Esophagus muscularis mucosa (tissue), 4 donors: ENCODE measurements at regions not wholly inside any gene's neighbourhood (a gene's known extent, or its start where the extent isn't known, plus 50 kb on each side); places are given as distances from the start of the nearest gene placed in this dataset.
"Not testable (repeated sequence)": the region's sequence is repeated elsewhere in the genome, so short reads cannot be mapped to it uniquely, and the experiment has no call there.

Experiments used
- DNase-seq: peaks from one replicate; pipeline ENCODE4 v3.0.0-alpha.2; 2017; ENCODE audit errors: extremely low spot score
- H3K27ac ChIP-seq, 4 donors: fragments of 200-600 bp; sonication (generic); replicated peaks in 1 of 4; 1 replicate in 3 of 4; 2 replicates in 1 of 4; pipeline ENCODE4 v1.5.1; 2016 to 2019; ENCODE audit warnings: mild to moderate bottlenecking in 1 of 4
- H3K27me3 ChIP-seq, 4 donors: fragments of 200-600 bp; sonication (generic); one replicate each; pipeline versions ENCODE4 v1.5.1 to v1.6.0; 2016 to 2019
- H3K36me3 ChIP-seq, 4 donors: fragments of 200-600 bp; sonication (generic); one replicate each; pipeline ENCODE4 v1.5.1; 2016 to 2019
- H3K4me1 ChIP-seq, 4 donors: fragments of 200-600 bp; sonication (generic); one replicate each; pipeline ENCODE4 v1.5.1; 2016 to 2019
- H3K4me3 ChIP-seq, 4 donors: fragments of 200-600 bp; sonication (generic); 1 replicate in 2 of 4; 2 replicates in 2 of 4; pipeline ENCODE4 v1.5.1; 2016 to 2019; ENCODE audit warnings: mild to moderate bottlenecking in 4 of 4, moderate library complexity in 1 of 4
- H3K9me3 ChIP-seq, 4 donors: fragments of 200-600 bp; sonication (generic); 1 replicate in 3 of 4; 2 replicates in 1 of 4; pipeline ENCODE4 v1.5.1; 2016 to 2019
- CTCF ChIP-seq, 3 experiments: fragments of 200-600 bp in 2 of 3; fragments of 450-650 bp in 1 of 3; sonication (generic) in 2 of 3; IDR thresholded peaks; one replicate each; pipeline ENCODE4 v1.5.1; 2017 to 2019; ENCODE audit warnings: antibody characterized with exemption in 3 of 3, mild to moderate bottlenecking in 2 of 3, moderate library complexity in 1 of 3
- EP300 ChIP-seq: sonication (generic); formaldehyde crosslinking; IDR thresholded peaks from one replicate; pipeline ENCODE4 v1.6.1; 2017; ENCODE audit warnings: antibody characterized with exemption
- POLR2A ChIP-seq: fragments of 450-650 bp; IDR thresholded peaks from one replicate; pipeline ENCODE4 v1.6.1; 2017; ENCODE audit warnings: antibody characterized with exemption, moderate library complexity, mild to moderate bottlenecking, low read depth
- POLR2AphosphoS5 ChIP-seq, 2 donors: sonication (generic); formaldehyde crosslinking; IDR thresholded peaks; one replicate each; pipeline ENCODE4 v1.6.1; 2017; ENCODE audit warnings: antibody characterized with exemption in 2 of 2
- WGBS: methylation state at CpG from one replicate; pipeline ENCODE4 v1.1.5; 2018; 5-methylcytosine and 5-hydroxymethylcytosine counted together
- intact Hi-C: fragments of 100-400 bp; cut with DNase I; formaldehyde crosslinking; loops from one replicate; pipeline ENCODE4 v1.15.1; 2023

GRCh38 chr3:43843386-43843785 lies 152.6 kb downstream of the ABHD5 start:
- no peaks in the 10 kb centered on the region for H3K36me3 ChIP-seq
- WGBS: 97% methylated on average over 4 of the region's 4 CpGs
- peak; percentile 80 for DNase-seq
- TF ChIP-seq POLR2AphosphoS5 (IDR thresholded peaks at IDR 0.05) (no peak), EP300 (no peak), POLR2A (no peak), CTCF (IDR thresholded peaks at IDR 0.05) (no peak)
- H3K9me3 ChIP-seq: peaks cover 0 to 38% (median 16%) of the 10 kb centered on the region in 4 donors
- no peak overlapping the region for H3K4me3 ChIP-seq
- no peaks in the 10 kb centered on the region for H3K4me1 ChIP-seq
- H3K27ac ChIP-seq: no peak overlapping the region
- no peaks in the 10 kb centered on the region for H3K27me3 ChIP-seq
- intact Hi-C loops: no loop called here

- no peaks in the 10 kb centered on the region for H3K27me3 ChIP-seq
- H3K4me3 ChIP-seq: no peak overlapping the region
- no peak for DNase-seq
- H3K9me3 ChIP-seq: peaks cover 0 to 30% (median 20%) of the 10 kb centered on the region in 4 donors
- no peaks in the 10 kb centered on the region for H3K36me3 ChIP-seq
- 72% methylated on average over 3 of the region's 3 CpGs for WGBS
- TF ChIP-seq POLR2A (no peak), POLR2AphosphoS5 (IDR thresholded peaks at IDR 0.05) (no peak), CTCF (IDR thresholded peaks at IDR 0.05) (no peak), EP300 (no peak)
- H3K27ac ChIP-seq: no peak overlapping the region
- no peaks in the 10 kb centered on the region for H3K4me1 ChIP-seq
- intact Hi-C loops: no loop called here
Measured at GRCh38 chr3:43844757-43845156, 154.0 kb downstream of the ABHD5 start.

GRCh38 chr3:43845553-43845952 lies 154.8 kb downstream of the ABHD5 start:
- H3K4me3 ChIP-seq, H3K36me3 ChIP-seq, H3K4me1 ChIP-seq, intact Hi-C loops, DNase-seq, H3K27me3 ChIP-seq, H3K27ac ChIP-seq: not testable (repeated sequence)
- 75% methylated on average over 1 of the region's 1 CpG for WGBS
- peaks cover 0 to 30% (median 20%) of the 10 kb centered on the region in 4 donors for H3K9me3 ChIP-seq

- Histone ChIP-seq H3K27ac (no peak overlapping the region), H3K27me3 (peaks cover 0 to 25% (median 0%) of the 10 kb centered on the region in 4 donors), H3K9me3 (peaks cover 0 to 19% (median 11%) of the 10 kb centered on the region in 4 donors), H3K4me3 (no peak overlapping the region), H3K4me1 (no peaks in the 10 kb centered on the region), H3K36me3 (no peaks in the 10 kb centered on the region)
- TF ChIP-seq EP300 (no peak), CTCF (IDR thresholded peaks at IDR 0.05) (no peak), POLR2AphosphoS5 (IDR thresholded peaks at IDR 0.05) (no peak), POLR2A (no peak)
- 0% methylated on average over 1 of the region's 1 CpG for WGBS
- intact Hi-C loops: loop anchor here (10.0 kb wide), 1 partner anchor 343 kb away; no protein-coding TSS in a partner anchor
- no peak for DNase-seq
Measured at GRCh38 chr3:43852066-43852465, 161.3 kb downstream of the ABHD5 start.

DNA sequence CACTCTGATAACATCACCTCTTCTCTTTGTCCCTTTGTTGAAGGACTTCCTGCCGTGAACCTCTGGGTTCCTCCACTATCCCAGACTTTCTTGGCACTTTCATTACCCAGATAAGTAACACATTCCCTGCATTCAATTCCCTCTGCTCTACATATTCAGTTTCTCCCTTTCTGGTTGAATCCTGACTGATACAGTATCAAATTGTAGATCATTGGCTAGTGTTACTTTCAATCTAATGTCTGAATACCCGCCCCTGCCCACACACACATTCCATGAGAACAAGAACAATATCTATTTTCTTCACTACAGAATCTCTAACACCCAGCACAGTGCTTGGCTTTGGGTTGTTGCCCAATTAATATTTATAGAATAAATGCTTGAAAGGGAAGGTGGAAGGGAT lies 163.5 kb downstream of the ABHD5 start:
- Histone ChIP-seq H3K36me3 (no peaks in the 10 kb centered on the region), H3K4me3 (no peak overlapping the region), H3K9me3 (peaks cover 0 to 4% (median 0%) of the 10 kb centered on the region in 4 donors), H3K27me3 (peaks cover 0 to 47% (median 3%) of the 10 kb centered on the region in 4 donors), H3K27ac (no peak overlapping the region), H3K4me1 (peaks cover 0 to 4% (median 0%) of the 10 kb centered on the region in 4 donors)
- no peak for DNase-seq
- 74% methylated on average over 2 of the region's 2 CpGs for WGBS
- TF ChIP-seq POLR2AphosphoS5 (IDR thresholded peaks at IDR 0.05) (no peak), EP300 (no peak), POLR2A (no peak), CTCF (IDR thresholded peaks at IDR 0.05) (no peak)
- intact Hi-C loops: loop anchor here (10.0 kb wide), 1 partner anchor 341 kb away; no protein-coding TSS in a partner anchor
